ENCODE measurements at regions not wholly inside any gene's neighbourhood (a gene's known extent, or its start where the extent isn't known, plus 50 kb on each side); places are given as distances from the start of the nearest gene placed in this dataset.

- H3K4me3 ChIP-seq (ENCODE audit: low read length): no peak overlapping the region
- H3K27ac ChIP-seq (ENCODE audit: low read length): no peak overlapping the region
- H3K9me3 ChIP-seq (ENCODE audit: insufficient read depth, low read depth, low read length): no peaks in the 10 kb centered on the region
- H3K27me3 ChIP-seq (ENCODE audit: insufficient read depth, low read length): no peaks in the 10 kb centered on the region
- H3K9ac ChIP-seq (ENCODE audit: low read depth, low read length): no peak overlapping the region
- H3K36me3 ChIP-seq (ENCODE audit: insufficient read depth, low read depth, low read length): no peaks in the 10 kb centered on the region
- no peaks in the 10 kb centered on the region for H3K4me1 ChIP-seq (ENCODE audit: insufficient read depth, low read length)
Observed at GRCh38 chr10:71058308-71058707, 154.1 kb upstream of the UNC5B start.

GRCh38 chr10:71059054-71059818 lies 153.1 kb upstream of the UNC5B start:
- Histone ChIP-seq H3K9ac (ENCODE audit: low read depth, low read length) (no peak overlapping the region), H3K4me3 (ENCODE audit: low read length) (no peak overlapping the region)

GRCh38 chr10:71059943-71060342 lies 152.4 kb upstream of the UNC5B start:
- no peak overlapping the region for H3K4me3 ChIP-seq (ENCODE audit: low read length)
- H3K9ac ChIP-seq (ENCODE audit: low read depth, low read length): no peak overlapping the region
- no peak overlapping the region for H3K27ac ChIP-seq (ENCODE audit: low read length)
- H3K4me1 ChIP-seq (ENCODE audit: insufficient read depth, low read length): 0 out of 2 replicates have a peak, but pooled peaks cover 2% of the 10 kb centered on the region
- H3K36me3 ChIP-seq (ENCODE audit: insufficient read depth, low read depth, low read length): no peaks in the 10 kb centered on the region
- no peaks in the 10 kb centered on the region for H3K27me3 ChIP-seq (ENCODE audit: insufficient read depth, low read length)
- no peaks in the 10 kb centered on the region for H3K9me3 ChIP-seq (ENCODE audit: insufficient read depth, low read depth, low read length)

More at GRCh38 chr10:71059054-71059818, 153.1 kb upstream of the UNC5B start:
- Histone ChIP-seq H3K27me3 (ENCODE audit: insufficient read depth, low read length) (no peaks in the 10 kb centered on the region), H3K27ac (ENCODE audit: low read length) (no peak overlapping the region), H3K4me1 (ENCODE audit: insufficient read depth, low read length) (no peaks in the 10 kb centered on the region), H3K36me3 (ENCODE audit: insufficient read depth, low read depth, low read length) (no peaks in the 10 kb centered on the region), H3K9me3 (ENCODE audit: insufficient read depth, low read depth, low read length) (no peaks in the 10 kb centered on the region)

- H3K4me1 ChIP-seq (ENCODE audit: insufficient read depth, low read length): 0 out of 2 replicates have a peak, but pooled peaks cover 2% of the 10 kb centered on the region
- H3K9me3 ChIP-seq (ENCODE audit: insufficient read depth, low read depth, low read length): no peaks in the 10 kb centered on the region
- H3K36me3 ChIP-seq (ENCODE audit: insufficient read depth, low read depth, low read length): no peaks in the 10 kb centered on the region
- H3K4me3 ChIP-seq (ENCODE audit: low read length): no peak overlapping the region
- no peak overlapping the region for H3K9ac ChIP-seq (ENCODE audit: low read depth, low read length)
- no peaks in the 10 kb centered on the region for H3K27me3 ChIP-seq (ENCODE audit: insufficient read depth, low read length)
- no peak overlapping the region for H3K27ac ChIP-seq (ENCODE audit: low read length)
Observed at GRCh38 chr10:71060476-71061426, 151.6 kb upstream of the UNC5B start.

GRCh38 chr10:71061472-71061871 lies 150.9 kb upstream of the UNC5B start:
- H3K27ac ChIP-seq (ENCODE audit: low read length): no peak overlapping the region
- no peak overlapping the region for H3K4me3 ChIP-seq (ENCODE audit: low read length)
- no peaks in the 10 kb centered on the region for H3K9me3 ChIP-seq (ENCODE audit: insufficient read depth, low read depth, low read length)
- H3K36me3 ChIP-seq (ENCODE audit: insufficient read depth, low read depth, low read length): no peaks in the 10 kb centered on the region
- no peaks in the 10 kb centered on the region for H3K27me3 ChIP-seq (ENCODE audit: insufficient read depth, low read length)
- no peak overlapping the region for H3K9ac ChIP-seq (ENCODE audit: low read depth, low read length)
- H3K4me1 ChIP-seq (ENCODE audit: insufficient read depth, low read length): 0 out of 2 replicates have a peak, but pooled peaks cover 2% of the 10 kb centered on the region

GRCh38 chr10:71062156-71062555 lies 150.2 kb upstream of the UNC5B start:
- Histone ChIP-seq H3K9me3 (ENCODE audit: insufficient read depth, low read depth, low read length) (no peaks in the 10 kb centered on the region), H3K27ac (ENCODE audit: low read length) (no peak overlapping the region), H3K4me1 (ENCODE audit: insufficient read depth, low read length) (0 out of 2 replicates have a peak, but pooled peaks cover 2% of the 10 kb centered on the region), H3K36me3 (ENCODE audit: insufficient read depth, low read depth, low read length) (no peaks in the 10 kb centered on the region), H3K27me3 (ENCODE audit: insufficient read depth, low read length) (no peaks in the 10 kb centered on the region), H3K4me3 (ENCODE audit: low read length) (no peak overlapping the region), H3K9ac (ENCODE audit: low read depth, low read length) (no peak overlapping the region)

GRCh38 chr10:71063401-71063800 lies 149.0 kb upstream of the UNC5B start:
- no peaks in the 10 kb centered on the region for H3K27me3 ChIP-seq (ENCODE audit: insufficient read depth, low read length)
- no peak overlapping the region for H3K9ac ChIP-seq (ENCODE audit: low read depth, low read length)
- H3K4me3 ChIP-seq (ENCODE audit: low read length): no peak overlapping the region
- H3K4me1 ChIP-seq (ENCODE audit: insufficient read depth, low read length): 0 out of 2 replicates have a peak, but pooled peaks cover 2% of the 10 kb centered on the region
- H3K9me3 ChIP-seq (ENCODE audit: insufficient read depth, low read depth, low read length): no peaks in the 10 kb centered on the region
- no peak overlapping the region for H3K27ac ChIP-seq (ENCODE audit: low read length)
- H3K36me3 ChIP-seq (ENCODE audit: insufficient read depth, low read depth, low read length): no peaks in the 10 kb centered on the region

- Histone ChIP-seq H3K9me3 (ENCODE audit: insufficient read depth, low read depth, low read length) (no peaks in the 10 kb centered on the region), H3K27ac (ENCODE audit: low read length) (no peak overlapping the region), H3K9ac (ENCODE audit: low read depth, low read length) (no peak overlapping the region; the same call in 1 of the 2 replicates), H3K4me3 (ENCODE audit: low read length) (no peak overlapping the region), H3K27me3 (ENCODE audit: insufficient read depth, low read length) (no peaks in the 10 kb centered on the region), H3K36me3 (ENCODE audit: insufficient read depth, low read depth, low read length) (no peaks in the 10 kb centered on the region), H3K4me1 (ENCODE audit: insufficient read depth, low read length) (0 out of 2 replicates have a peak, but pooled peaks cover 2% of the 10 kb centered on the region)
Observed at GRCh38 chr10:71064413-71065118, 147.8 kb upstream of the UNC5B start.

- Histone ChIP-seq H3K27me3 (ENCODE audit: insufficient read depth, low read length) (no peaks in the 10 kb centered on the region), H3K4me1 (ENCODE audit: insufficient read depth, low read length) (0 out of 2 replicates have a peak, but pooled peaks cover 2% of the 10 kb centered on the region), H3K27ac (ENCODE audit: low read length) (no peak overlapping the region), H3K36me3 (ENCODE audit: insufficient read depth, low read depth, low read length) (no peaks in the 10 kb centered on the region), H3K9me3 (ENCODE audit: insufficient read depth, low read depth, low read length) (no peaks in the 10 kb centered on the region), H3K4me3 (ENCODE audit: low read length) (no peak overlapping the region), H3K9ac (ENCODE audit: low read depth, low read length) (no peak overlapping the region)
Observed at GRCh38 chr10:71065659-71066058, 146.7 kb upstream of the UNC5B start.

GRCh38 chr10:71066600-71066999 lies 145.8 kb upstream of the UNC5B start:
- Histone ChIP-seq H3K36me3 (ENCODE audit: insufficient read depth, low read depth, low read length) (no peaks in the 10 kb centered on the region), H3K9ac (ENCODE audit: low read depth, low read length) (no peak overlapping the region), H3K4me1 (ENCODE audit: insufficient read depth, low read length) (0 out of 2 replicates have a peak, but pooled peaks cover 2% of the 10 kb centered on the region), H3K9me3 (ENCODE audit: insufficient read depth, low read depth, low read length) (no peaks in the 10 kb centered on the region), H3K4me3 (ENCODE audit: low read length) (no peak overlapping the region), H3K27me3 (ENCODE audit: insufficient read depth, low read length) (no peaks in the 10 kb centered on the region), H3K27ac (ENCODE audit: low read length) (no peak overlapping the region)

GRCh38 chr10:71067098-71067740 lies 145.2 kb upstream of the UNC5B start:
- Histone ChIP-seq H3K27ac (ENCODE audit: low read length) (no peak overlapping the region), H3K4me3 (ENCODE audit: low read length) (no peak overlapping the region), H3K27me3 (ENCODE audit: insufficient read depth, low read length) (no peaks in the 10 kb centered on the region), H3K36me3 (ENCODE audit: insufficient read depth, low read depth, low read length) (no peaks in the 10 kb centered on the region), H3K4me1 (ENCODE audit: insufficient read depth, low read length) (0 out of 2 replicates have a peak, but pooled peaks cover 2% of the 10 kb centered on the region), H3K9ac (ENCODE audit: low read depth, low read length) (no peak overlapping the region), H3K9me3 (ENCODE audit: insufficient read depth, low read depth, low read length) (no peaks in the 10 kb centered on the region)

All from iPS-20b (cell line).